B cell (primary cell): ENCODE measurements at regions not wholly inside any gene's neighbourhood (a gene's known extent, or its start where the extent isn't known, plus 50 kb on each side); places are given as distances from the start of the nearest gene placed in this dataset.

Experiments
- ATAC-seq: fragments of 200-7000 bp; cut with Tn5 transposase; one replicate; pipeline ENCODE4 v1.10.0; 2021; ENCODE audit warnings: low read depth, mild to moderate bottlenecking, moderate number of reproducible peaks, moderate library complexity
- CTCF ChIA-PET: fragments of 350-600 bp; sonication (Branson Sonifier 250); formaldehyde crosslinking; loops from one replicate; lab custom pipeline; 2021; ENCODE audit warnings: antibody characterized with exemption, inconsistent platforms; lab: Charles Lee
- POLR2A ChIA-PET: fragments of 350-600 bp; sonication (Branson Sonifier 250); formaldehyde crosslinking; loops from one replicate; lab custom pipeline; 2021; ENCODE audit warnings: antibody characterized with exemption; lab: Charles Lee
- DNase-seq: peaks from one replicate; pipeline ENCODE4 v3.0.0; 2013
- H2AFZ ChIP-seq: 2 replicates; pipeline ENCODE4 v1.6.1; 2012; ENCODE audit warnings: mild to moderate bottlenecking, low read depth, low read length; ENCODE audit not compliant: insufficient read depth, poor library complexity, severe bottlenecking
- H3K27ac ChIP-seq, 2 donors: 1 replicate in 1 of 2; 2 replicates in 1 of 2; pipeline ENCODE4 v1.5.1; 2012 to 2013; ENCODE audit warnings: low read length in 2 of 2, mild to moderate bottlenecking in 2 of 2, moderate library complexity in 1 of 2
- H3K27me3 ChIP-seq, 4 experiments: fragments of 200-600 bp in 1 of 4; sonication (generic) in 1 of 4; replicated peaks in 1 of 4; 1 replicate in 2 of 4; 2 replicates in 2 of 4; pipeline versions ENCODE4 v1.6.1 to v1.7.0; 2013 to 2016; ENCODE audit warnings: low read length in 3 of 4, mild to moderate bottlenecking in 2 of 4, mixed read lengths in 1 of 4, moderate library complexity in 1 of 4; ENCODE audit not compliant: insufficient read depth in 4 of 4, control insufficient read depth in 3 of 4; ENCODE audit errors: control extremely low read depth in 1 of 4
- H3K36me3 ChIP-seq, 2 experiments: replicated peaks in 1 of 2; 1 replicate in 1 of 2; 2 replicates in 1 of 2; pipeline versions ENCODE4 v1.6.1 to v1.7.1; 2013; ENCODE audit warnings: low read length in 1 of 2; ENCODE audit not compliant: insufficient read depth in 2 of 2, control insufficient read depth in 1 of 2; ENCODE audit errors: control extremely low read depth in 1 of 2, extremely low read depth in 1 of 2
- H3K4me1 ChIP-seq, 2 donors: fragments of 200-600 bp in 1 of 2; sonication (generic) in 1 of 2; 1 replicate in 1 of 2; 2 replicates in 1 of 2; pipeline versions ENCODE4 v1.5.1 to v1.6.1; 2013 to 2017; ENCODE audit warnings: low read length in 2 of 2; ENCODE audit not compliant: control insufficient read depth in 2 of 2, insufficient read depth in 2 of 2
- H3K4me2 ChIP-seq: replicated peaks from 2 replicates; pipeline ENCODE3; 2012; ENCODE audit warnings: mild to moderate bottlenecking, low read depth, low read length; ENCODE audit not compliant: poor library complexity, severe bottlenecking
- H3K4me3 ChIP-seq, 5 experiments: fragments of 200-600 bp in 1 of 5; sonication (generic) in 1 of 5; 1 replicate in 3 of 5; 2 replicates in 2 of 5; pipeline versions ENCODE4 v1.5.1 to v1.7.0; 2011 to 2016; ENCODE audit warnings: low read length in 4 of 5, mild to moderate bottlenecking in 4 of 5, low read depth in 2 of 5, control low read depth in 1 of 5, moderate library complexity in 1 of 5; ENCODE audit not compliant: insufficient read depth in 1 of 5; ENCODE audit errors: control extremely low read depth in 1 of 5, extremely low read depth in 1 of 5
- H3K79me2 ChIP-seq: fragments of 200-600 bp; sonication (generic); one replicate; pipeline ENCODE4 v1.6.0; 2016; ENCODE audit warnings: low read length; ENCODE audit not compliant: control insufficient read depth, insufficient read depth
- H3K9ac ChIP-seq: fragments of 200-600 bp; sonication (generic); 2 replicates; pipeline ENCODE4 v1.6.1; 2017; ENCODE audit warnings: mild to moderate bottlenecking, low read length, moderate library complexity
- H3K9me3 ChIP-seq, 3 donors: one replicate each; pipeline versions ENCODE4 v1.6.1 to v1.7.1; 2013; ENCODE audit warnings: low read length in 2 of 3; ENCODE audit not compliant: control insufficient read depth in 2 of 3, insufficient read depth in 1 of 3; ENCODE audit errors: control extremely low read depth in 1 of 3
- H4K20me1 ChIP-seq: 2 replicates; pipeline ENCODE4 v1.6.0; 2012; ENCODE audit warnings: mild to moderate bottlenecking, low read length; ENCODE audit not compliant: insufficient read depth, control insufficient read depth, poor library complexity, severe bottlenecking
- H3K27ac Mint-ChIP-seq: one replicate; pipeline ENCODE4 v1.8.0; 2021; ENCODE audit warnings: mixed read lengths
- H3K27me3 Mint-ChIP-seq: one replicate; pipeline ENCODE4 v1.8.0; 2021; ENCODE audit warnings: mixed read lengths
- H3K4me1 Mint-ChIP-seq: one replicate; pipeline ENCODE4 v1.8.0; 2021; ENCODE audit warnings: mixed read lengths
- H3K4me3 Mint-ChIP-seq: one replicate; pipeline ENCODE4 v1.8.0; 2021; ENCODE audit warnings: mixed read lengths
- H3K9me3 Mint-ChIP-seq: one replicate; pipeline ENCODE4 v1.8.0; 2022; ENCODE audit warnings: mixed read lengths; ENCODE audit not compliant: insufficient read depth
- EZH2 ChIP-seq: IDR thresholded peaks from 2 replicates; pipeline ENCODE4 v1.6.1; 2012; ENCODE audit warnings: borderline replicate concordance, low read depth, mild to moderate bottlenecking, moderate library complexity, low read length; ENCODE audit not compliant: insufficient read depth, poor library complexity, severe bottlenecking
- WGBS: methylation state at CpG from one replicate; pipeline ENCODE4 v1.1.5; 2013; ENCODE audit warnings: missing lambda C conversion rate; ENCODE audit not compliant: insufficient coverage; 5-methylcytosine and 5-hydroxymethylcytosine counted together
- intact Hi-C: fragments of 100-400 bp; cut with micrococcal nuclease; formaldehyde crosslinking; loops from one replicate; pipeline ENCODE4 v1.10.0; 2022
- TF ChIP-seq, protein P1 (sequence below): fragments of 200-600 bp; IDR thresholded peaks from one replicate; pipeline ENCODE4 v1.8.0; 2022; ENCODE audit warnings: antibody characterized with exemption, mild to moderate bottlenecking

DNA sequence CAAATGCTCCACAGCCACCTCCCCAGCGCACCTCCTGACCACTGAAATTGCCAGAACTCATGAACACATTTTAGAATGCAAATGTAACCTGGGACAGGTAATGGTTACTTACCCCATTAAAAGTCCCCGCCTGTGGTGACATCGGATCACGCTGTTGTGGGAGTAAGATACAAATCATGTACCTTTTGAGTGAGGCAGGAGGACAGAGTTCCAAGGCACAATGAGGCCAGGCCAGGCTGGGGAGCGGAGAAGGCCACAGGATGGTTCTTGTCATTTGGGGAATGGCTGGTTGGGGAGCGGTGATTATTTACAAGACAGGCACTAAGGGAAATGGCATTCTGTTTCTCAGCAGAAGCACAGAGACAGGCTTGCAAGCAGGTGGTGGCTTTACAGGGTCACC is 490.0 kb downstream of the EDEM1 start:
- Histone ChIP-seq H4K20me1 (no peaks in the 10 kb centered on the region), H3K4me1 (no peaks in the 10 kb centered on the region), H3K9ac (no peak overlapping the region), H3K4me2 (no peak overlapping the region), H3K36me3 (no peaks in the 10 kb centered on the region), H2AFZ (no peak overlapping the region), H3K79me2 (no peaks in the 10 kb centered on the region), H3K27ac (no peak overlapping the region), H3K9me3 (no peaks in the 10 kb centered on the region), H3K4me3 (no peak overlapping the region), H3K27me3 (no peaks in the 10 kb centered on the region)
- ATAC-seq (no peak), DNase-seq (no peak)
- H3K9me3 Mint-ChIP-seq: peaks cover 2% of the 10 kb centered on the region
- no peak overlapping the region for H3K4me3 Mint-ChIP-seq
- intact Hi-C loops: no loop called here
- CTCF ChIA-PET: no interaction called here
- POLR2A ChIA-PET: no interaction called here
- H3K4me1 Mint-ChIP-seq: no peaks in the 10 kb centered on the region
- TF ChIP-seq, protein P1, sequence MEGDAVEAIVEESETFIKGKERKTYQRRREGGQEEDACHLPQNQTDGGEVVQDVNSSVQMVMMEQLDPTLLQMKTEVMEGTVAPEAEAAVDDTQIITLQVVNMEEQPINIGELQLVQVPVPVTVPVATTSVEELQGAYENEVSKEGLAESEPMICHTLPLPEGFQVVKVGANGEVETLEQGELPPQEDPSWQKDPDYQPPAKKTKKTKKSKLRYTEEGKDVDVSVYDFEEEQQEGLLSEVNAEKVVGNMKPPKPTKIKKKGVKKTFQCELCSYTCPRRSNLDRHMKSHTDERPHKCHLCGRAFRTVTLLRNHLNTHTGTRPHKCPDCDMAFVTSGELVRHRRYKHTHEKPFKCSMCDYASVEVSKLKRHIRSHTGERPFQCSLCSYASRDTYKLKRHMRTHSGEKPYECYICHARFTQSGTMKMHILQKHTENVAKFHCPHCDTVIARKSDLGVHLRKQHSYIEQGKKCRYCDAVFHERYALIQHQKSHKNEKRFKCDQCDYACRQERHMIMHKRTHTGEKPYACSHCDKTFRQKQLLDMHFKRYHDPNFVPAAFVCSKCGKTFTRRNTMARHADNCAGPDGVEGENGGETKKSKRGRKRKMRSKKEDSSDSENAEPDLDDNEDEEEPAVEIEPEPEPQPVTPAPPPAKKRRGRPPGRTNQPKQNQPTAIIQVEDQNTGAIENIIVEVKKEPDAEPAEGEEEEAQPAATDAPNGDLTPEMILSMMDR: no peak
- no peak for TF ChIP-seq EZH2
- WGBS: 89% methylated on average over 5 of the region's 6 CpGs
- no peaks in the 10 kb centered on the region for H3K27me3 Mint-ChIP-seq
- H3K27ac Mint-ChIP-seq: no peak overlapping the region

DNA sequence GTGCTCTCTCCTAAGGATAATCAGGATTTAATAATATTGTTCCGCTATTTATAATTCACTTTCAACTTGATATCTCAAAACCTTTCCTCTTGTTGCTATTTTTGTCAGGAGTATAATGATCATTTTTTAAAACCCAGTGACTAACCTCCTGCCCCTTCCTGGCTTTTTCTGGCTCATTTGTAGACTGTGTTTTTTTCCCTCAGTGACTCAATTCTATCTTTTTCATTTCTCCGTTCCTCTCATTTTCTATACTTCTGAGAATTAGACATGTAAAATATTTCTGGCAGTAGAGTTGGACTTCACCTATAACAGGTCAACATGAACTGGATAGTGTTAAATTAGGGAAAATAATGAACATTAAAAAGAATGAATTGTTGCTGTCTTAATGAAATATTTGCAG is 490.7 kb downstream of the EDEM1 start:
- ChIA-PET POLR2A (no interaction called here), CTCF (no interaction called here)
- no peaks in the 10 kb centered on the region for H3K4me1 ChIP-seq
- no peaks in the 10 kb centered on the region for H3K36me3 ChIP-seq
- no peaks in the 10 kb centered on the region for H3K4me1 Mint-ChIP-seq
- H3K27me3 Mint-ChIP-seq: no peaks in the 10 kb centered on the region
- DNase-seq: no peak
- H2AFZ ChIP-seq: no peak overlapping the region
- no peaks in the 10 kb centered on the region for H3K79me2 ChIP-seq
- H3K27ac ChIP-seq: no peak overlapping the region
- peaks cover 2% of the 10 kb centered on the region for H3K9me3 Mint-ChIP-seq
- H3K9me3 ChIP-seq: no peaks in the 10 kb centered on the region
- WGBS: no CpG with 5 or more reads among the region's 2 CpGs
- no peak overlapping the region for H3K4me2 ChIP-seq
- no peak for TF ChIP-seq EZH2
- TF ChIP-seq, protein P1: no peak
- no peak overlapping the region for H3K27ac Mint-ChIP-seq
- ATAC-seq: no peak
- H3K27me3 ChIP-seq: no peaks in the 10 kb centered on the region
- no peak overlapping the region for H3K9ac ChIP-seq
- intact Hi-C loops: no loop called here
- H3K4me3 Mint-ChIP-seq: no peak overlapping the region
- no peaks in the 10 kb centered on the region for H4K20me1 ChIP-seq
- no peak overlapping the region for H3K4me3 ChIP-seq
